Thyroid gland (tissue), 4 donors: ENCODE measurements at regions not wholly inside any gene's neighbourhood (a gene's known extent, or its start where the extent isn't known, plus 50 kb on each side); places are given as distances from the start of the nearest gene placed in this dataset.

Source experiments
- CTCF ChIP-seq, 6 experiments: fragments of 200-600 bp in 3 of 6; fragments of 450-650 bp in 3 of 6; sonication (generic) in 3 of 6; IDR thresholded peaks; one replicate each; pipeline ENCODE4 v1.5.1; 2016 to 2019; ENCODE audit warnings: antibody characterized with exemption in 6 of 6, mild to moderate bottlenecking in 2 of 6, inconsistent platforms in 1 of 6, moderate library complexity in 1 of 6
- POLR2A ChIP-seq, 2 donors: fragments of 450-650 bp; IDR thresholded peaks; one replicate each; pipeline ENCODE4 v1.6.1; 2017; ENCODE audit warnings: antibody characterized with exemption in 2 of 2, mild to moderate bottlenecking in 2 of 2, moderate library complexity in 1 of 2

- TF ChIP-seq POLR2A (IDR thresholded peaks at IDR 0.05): no peak
- no peak for TF ChIP-seq CTCF (IDR thresholded peaks at IDR 0.05)
Observed at GRCh38 chr6:74735304-74735703, 470.5 kb downstream of the COL12A1 start.
